BJ (cell line): ENCODE measurements at regions not wholly inside any gene's neighbourhood (a gene's known extent, or its start where the extent isn't known, plus 50 kb on each side); places are given as distances from the start of the nearest gene placed in this dataset.
"Not testable (repeated sequence)": the region's sequence is repeated elsewhere in the genome, so short reads cannot be mapped to it uniquely, and the experiment has no call there.

Experiments
- CTCF ChIA-PET: fragments of 350-600 bp; formaldehyde crosslinking; extraction: SDS; loops from one replicate; lab custom pipeline; 2021; ENCODE audit warnings: antibody characterized with exemption, inconsistent platforms; lab: Yijun Ruan, JAX
- POLR2A ChIA-PET: fragments of 300-600 bp; sonication (Branson Sonifier 250); formaldehyde crosslinking; extraction: SDS; loops from one replicate; lab custom pipeline; 2021; ENCODE audit warnings: antibody characterized with exemption; lab: Charles Lee
- DNase-seq: peaks from one replicate; pipeline ENCODE4 v3.0.0-alpha.2; 2011; ENCODE audit warnings: low read depth
- H3K27me3 ChIP-seq: 2 replicates; pipeline ENCODE4 v1.6.0; 2011; ENCODE audit warnings: low read length; ENCODE audit not compliant: control insufficient read depth, insufficient read depth
- H3K36me3 ChIP-seq: 2 replicates; pipeline ENCODE4 v1.5.1; 2011; ENCODE audit warnings: low read length; ENCODE audit not compliant: control insufficient read depth, insufficient read depth
- H3K4me3 ChIP-seq: 2 replicates; pipeline ENCODE4 v1.5.1; 2011; ENCODE audit warnings: low read depth, mild to moderate bottlenecking, control low read depth, low read length
- CTCF ChIP-seq: IDR thresholded peaks from 2 replicates; pipeline ENCODE4 v1.5.1; 2011; ENCODE audit warnings: low read depth, mild to moderate bottlenecking, control low read depth, inconsistent platforms, low read length, moderate library complexity; ENCODE audit not compliant: insufficient read depth

- ChIA-PET POLR2A (no interaction called here), CTCF (interaction anchor here (0.8 kb wide), 1 partner anchor 112 kb away, joined by 3 read pairs; no protein-coding TSS in a partner anchor)
- no peak for DNase-seq
- TF ChIP-seq CTCF, result no peak
- H3K4me3 ChIP-seq, result no peak overlapping the region
- no peaks in the 10 kb centered on the region for H3K27me3 ChIP-seq
- H3K36me3 ChIP-seq, result no peaks in the 10 kb centered on the region
Observed at GRCh38 chr12:46604684-46605083, 221.1 kb downstream of the SLC38A4 start.

- Histone ChIP-seq H3K4me3 (no peak overlapping the region), H3K27me3 (no peaks in the 10 kb centered on the region), H3K36me3 (no peaks in the 10 kb centered on the region)
- POLR2A ChIA-PET, result no interaction called here
- TF ChIP-seq CTCF, result no peak
- DNase-seq, result no peak
- CTCF ChIA-PET, result no interaction called here
Observed at GRCh38 chr12:46603776-46604456, 221.9 kb downstream of the SLC38A4 start.

GRCh38 chr12:46602474-46602873 lies 223.3 kb downstream of the SLC38A4 start:
- no peak for DNase-seq
- TF ChIP-seq CTCF, result no peak
- Histone ChIP-seq H3K36me3 (no peaks in the 10 kb centered on the region), H3K27me3 (no peaks in the 10 kb centered on the region), H3K4me3 (no peak overlapping the region)
- ChIA-PET CTCF (no interaction called here), POLR2A (no interaction called here)

- CTCF ChIA-PET, result interaction anchor here (0.5 to 0.9 kb wide), 2 partner anchors 14 to 228 kb away, joined by 4 read pairs; no protein-coding TSS in a partner anchor
- DNase-seq, result no peak
- no peak for TF ChIP-seq CTCF
- H3K27me3 ChIP-seq, result no peaks in the 10 kb centered on the region
- no peaks in the 10 kb centered on the region for H3K36me3 ChIP-seq
- POLR2A ChIA-PET, result no interaction called here
- no peak overlapping the region for H3K4me3 ChIP-seq
Observed at GRCh38 chr12:46590991-46591703, 218.6 kb upstream of the SLC38A2 start.

- ChIA-PET POLR2A (interaction anchor here (0.6 kb wide), 1 partner anchor 10 kb away, joined by 3 read pairs; no protein-coding TSS in a partner anchor), CTCF (interaction anchor here (0.6 to 1.2 kb wide), 2 partner anchors 23 to 570 kb away, joined by 3 to 4 read pairs; no protein-coding TSS in a partner anchor)
- no peaks in the 10 kb centered on the region for H3K27me3 ChIP-seq
- no peak for DNase-seq
- no peaks in the 10 kb centered on the region for H3K36me3 ChIP-seq
- H3K4me3 ChIP-seq, result no peak overlapping the region
- no peak for TF ChIP-seq CTCF
Observed at GRCh38 chr12:46585854-46586621, 213.5 kb upstream of the SLC38A2 start.

- H3K27me3 ChIP-seq, H3K36me3 ChIP-seq, H3K4me3 ChIP-seq, DNase-seq, CTCF ChIA-PET, POLR2A ChIA-PET: not testable (repeated sequence)
Observed at GRCh38 chr12:46584098-46584497, 211.5 kb upstream of the SLC38A2 start.

- CTCF ChIA-PET, POLR2A ChIA-PET, H3K27me3 ChIP-seq, H3K36me3 ChIP-seq, H3K4me3 ChIP-seq, DNase-seq: not testable (repeated sequence)
Observed at GRCh38 chr12:46581990-46582389, 209.4 kb upstream of the SLC38A2 start.
